ENCODE measurements at regions not wholly inside any gene's neighbourhood (a gene's known extent, or its start where the extent isn't known, plus 50 kb on each side); places are given as distances from the start of the nearest gene placed in this dataset.

GRCh38 chr17:73972901-73973300 lies 230.6 kb upstream of the RPL38 start:
- no peak for TF ChIP-seq CTCF (IDR thresholded peaks at IDR 0.05)
- no peak for TF ChIP-seq TCF7 (CRISPR knock-in tag; IDR thresholded peaks at IDR 0.05; ENCODE audit: low read depth)
- TF ChIP-seq KAT7 (CRISPR knock-in tag; IDR thresholded peaks at IDR 0.05; ENCODE audit: borderline replicate concordance), result no peak
- TF ChIP-seq ZNF263 (CRISPR knock-in tag; IDR thresholded peaks at IDR 0.05; ENCODE audit: low read depth), result no peak
- no peak for TF ChIP-seq GABPB1 (CRISPR knock-in tag; IDR thresholded peaks at IDR 0.05)
- no peak for TF ChIP-seq ATF6 (CRISPR knock-in tag; IDR thresholded peaks at IDR 0.05)
- TF ChIP-seq CBFB (CRISPR knock-in tag; IDR thresholded peaks at IDR 0.05; ENCODE audit: low read depth), result no peak
- TF ChIP-seq NFATC4 (CRISPR knock-in tag; IDR thresholded peaks at IDR 0.05), result no peak
- no peak for TF ChIP-seq NR1H2 (CRISPR knock-in tag; IDR thresholded peaks at IDR 0.05)
- no peak for TF ChIP-seq ESRRA (CRISPR knock-in tag; IDR thresholded peaks at IDR 0.05; ENCODE audit: borderline replicate concordance)
- TF ChIP-seq NR3C1 (CRISPR knock-in tag; conservative IDR thresholded peaks at IDR 0.05; ENCODE audit: low read depth), result no peak
- TF ChIP-seq NR2C2 (CRISPR knock-in tag; IDR thresholded peaks at IDR 0.05), result no peak
- no peak for TF ChIP-seq MAX (CRISPR knock-in tag; IDR thresholded peaks at IDR 0.05)
